CD8-positive, alpha-beta memory T cell (primary cell): ENCODE measurements at regions not wholly inside any gene's neighbourhood (a gene's known extent, or its start where the extent isn't known, plus 50 kb on each side); places are given as distances from the start of the nearest gene placed in this dataset.
"Not testable (repeated sequence)": the region's sequence is repeated elsewhere in the genome, so short reads cannot be mapped to it uniquely, and the experiment has no call there.

Experiments
- CTCF ChIA-PET: fragments of 350-600 bp; sonication (Branson Sonifier 250); formaldehyde crosslinking; loops from one replicate; lab custom pipeline; 2021; ENCODE audit warnings: antibody characterized with exemption; lab: Charles Lee
- POLR2A ChIA-PET: fragments of 350-600 bp; sonication (Branson Sonifier 250); formaldehyde crosslinking; loops from one replicate; lab custom pipeline; 2021; ENCODE audit warnings: antibody characterized with exemption; lab: Charles Lee
- DNase-seq, 5 donors: peaks; one replicate each; pipeline versions ENCODE4 v3.0.0 to v3.0.0-alpha.2; 2020 to 2022; ENCODE audit warnings: mixed read lengths in 1 of 5
- H3K27ac ChIP-seq: one replicate; pipeline ENCODE4 v1.7.0; 2013; ENCODE audit warnings: low read depth, mild to moderate bottlenecking, low read length, moderate library complexity
- H3K27me3 ChIP-seq: 2 replicates; pipeline ENCODE4 v1.7.0; 2013; ENCODE audit warnings: low read length, mild to moderate bottlenecking; ENCODE audit not compliant: insufficient read depth, poor library complexity, severe bottlenecking
- H3K36me3 ChIP-seq: 2 replicates; pipeline ENCODE4 v1.7.0; 2013; ENCODE audit warnings: mild to moderate bottlenecking, low read length, moderate library complexity; ENCODE audit not compliant: insufficient read depth
- H3K4me1 ChIP-seq: 2 replicates; pipeline ENCODE4 v1.7.0; 2013; ENCODE audit warnings: mild to moderate bottlenecking, low read length, moderate library complexity; ENCODE audit not compliant: insufficient read depth
- H3K4me3 ChIP-seq: 2 replicates; pipeline ENCODE4 v1.7.0; 2013; ENCODE audit warnings: mild to moderate bottlenecking, low read length
- H3K9me3 ChIP-seq: 2 replicates; pipeline ENCODE4 v1.7.0; 2013; ENCODE audit warnings: mild to moderate bottlenecking, low read length
- H3K27ac Mint-ChIP-seq, 8 donors: one replicate each; pipeline ENCODE4 v1.8.0; 2020 to 2021; ENCODE audit warnings: mixed read lengths in 8 of 8, mild to moderate bottlenecking in 6 of 8, inconsistent platforms in 3 of 8, moderate library complexity in 3 of 8
- H3K27me3 Mint-ChIP-seq, 2 donors: one replicate each; pipeline ENCODE4 v1.8.0; 2020 to 2021; ENCODE audit warnings: mixed read lengths in 2 of 2, mild to moderate bottlenecking in 1 of 2, moderate library complexity in 1 of 2
- H3K36me3 Mint-ChIP-seq, 3 donors: one replicate each; pipeline ENCODE4 v1.8.0; 2020 to 2021; ENCODE audit warnings: mixed read lengths in 3 of 3, inconsistent platforms in 1 of 3, mild to moderate bottlenecking in 1 of 3
- H3K4me1 Mint-ChIP-seq, 3 donors: one replicate each; pipeline ENCODE4 v1.8.0; 2020 to 2021; ENCODE audit warnings: mixed read lengths in 3 of 3, inconsistent platforms in 1 of 3, mild to moderate bottlenecking in 1 of 3
- H3K4me3 Mint-ChIP-seq, 7 donors: one replicate each; pipeline ENCODE4 v1.8.0; 2020 to 2021; ENCODE audit warnings: mixed read lengths in 7 of 7, mild to moderate bottlenecking in 6 of 7, moderate library complexity in 4 of 7, inconsistent platforms in 2 of 7
- H3K9me3 Mint-ChIP-seq, 5 donors: one replicate each; pipeline ENCODE4 v1.8.0; 2020 to 2022; ENCODE audit warnings: mixed read lengths in 5 of 5, mild to moderate bottlenecking in 3 of 5, moderate library complexity in 2 of 5, inconsistent platforms in 1 of 5

GRCh38 chr1:201729973-201730608 lies 98.9 kb upstream of the IPO9 start:
- H3K4me3 ChIP-seq = no peak overlapping the region
- ChIA-PET CTCF (no interaction called here), POLR2A (no interaction called here)
- H3K4me1 Mint-ChIP-seq = no peaks in the 10 kb centered on the region
- H3K4me3 Mint-ChIP-seq = no peak overlapping the region
- H3K27ac ChIP-seq = no peak overlapping the region
- H3K9me3 Mint-ChIP-seq = no peaks in the 10 kb centered on the region
- no peaks in the 10 kb centered on the region for H3K36me3 Mint-ChIP-seq
- no peaks in the 10 kb centered on the region for H3K27me3 ChIP-seq
- H3K36me3 ChIP-seq = no peaks in the 10 kb centered on the region
- DNase-seq = no peak
- no peak overlapping the region for H3K27ac Mint-ChIP-seq
- H3K27me3 Mint-ChIP-seq = peaks cover 10 to 29% of the 10 kb centered on the region in 2 donors
- no peaks in the 10 kb centered on the region for H3K4me1 ChIP-seq
- no peaks in the 10 kb centered on the region for H3K9me3 ChIP-seq

GRCh38 chr1:201730611-201731010 lies 98.3 kb upstream of the IPO9 start:
- Histone ChIP-seq H3K27ac (no peak overlapping the region), H3K4me3 (no peak overlapping the region), H3K9me3 (no peaks in the 10 kb centered on the region), H3K27me3 (no peaks in the 10 kb centered on the region), H3K36me3 (no peaks in the 10 kb centered on the region), H3K4me1 (no peaks in the 10 kb centered on the region)
- H3K36me3 Mint-ChIP-seq = no peaks in the 10 kb centered on the region
- no peaks in the 10 kb centered on the region for H3K4me1 Mint-ChIP-seq
- no peak overlapping the region for H3K27ac Mint-ChIP-seq
- ChIA-PET CTCF (no interaction called here), POLR2A (no interaction called here)
- peaks cover 11 to 26% of the 10 kb centered on the region in 2 donors for H3K27me3 Mint-ChIP-seq
- H3K9me3 Mint-ChIP-seq = no peaks in the 10 kb centered on the region
- no peak overlapping the region for H3K4me3 Mint-ChIP-seq
- DNase-seq = no peak

- POLR2A ChIA-PET = no interaction called here
- Histone ChIP-seq H3K4me1 (no peaks in the 10 kb centered on the region), H3K9me3 (no peaks in the 10 kb centered on the region), H3K27me3 (no peaks in the 10 kb centered on the region), H3K4me3 (no peak overlapping the region), H3K36me3 (no peaks in the 10 kb centered on the region), H3K27ac (no peak overlapping the region)
- no peaks in the 10 kb centered on the region for H3K4me1 Mint-ChIP-seq
- H3K27ac Mint-ChIP-seq = peak overlapping the region in 1 of 8 donors; percentile 0
- no peak for DNase-seq
- no peak overlapping the region for H3K4me3 Mint-ChIP-seq
- H3K36me3 Mint-ChIP-seq = no peaks in the 10 kb centered on the region
- CTCF ChIA-PET = no interaction called here
- H3K27me3 Mint-ChIP-seq = peaks cover 11 to 26% of the 10 kb centered on the region in 2 donors
- H3K9me3 Mint-ChIP-seq = no peaks in the 10 kb centered on the region
Observed at GRCh38 chr1:201731142-201731541, 97.8 kb upstream of the IPO9 start.

GRCh38 chr1:201731592-201731991 lies 97.4 kb upstream of the IPO9 start:
- Mint-ChIP-seq H3K27ac (no peak overlapping the region), H3K4me1 (no peaks in the 10 kb centered on the region), H3K4me3 (no peak overlapping the region), H3K9me3 (no peaks in the 10 kb centered on the region), H3K36me3 (no peaks in the 10 kb centered on the region), H3K27me3 (peaks cover 11 to 25% of the 10 kb centered on the region in 2 donors)
- Histone ChIP-seq H3K4me3 (no peak overlapping the region), H3K9me3 (no peaks in the 10 kb centered on the region), H3K27ac (no peak overlapping the region), H3K36me3 (no peaks in the 10 kb centered on the region), H3K27me3 (no peaks in the 10 kb centered on the region), H3K4me1 (no peaks in the 10 kb centered on the region)
- ChIA-PET POLR2A (no interaction called here), CTCF (no interaction called here)
- no peak for DNase-seq

GRCh38 chr1:201732351-201732750 lies 96.6 kb upstream of the IPO9 start:
- H3K4me3 ChIP-seq = no peak overlapping the region
- H3K27ac ChIP-seq = no peak overlapping the region
- H3K36me3 Mint-ChIP-seq = no peaks in the 10 kb centered on the region
- H3K27ac Mint-ChIP-seq = peak overlapping the region in 1 of 8 donors; percentile 16
- no peaks in the 10 kb centered on the region for H3K27me3 ChIP-seq
- POLR2A ChIA-PET = interaction anchor here (0.6 kb wide), 1 partner anchor 289 kb away, joined by 3 read pairs; no protein-coding TSS in a partner anchor
- H3K4me1 ChIP-seq = no peaks in the 10 kb centered on the region
- no peaks in the 10 kb centered on the region for H3K9me3 ChIP-seq
- H3K36me3 ChIP-seq = no peaks in the 10 kb centered on the region
- no peaks in the 10 kb centered on the region for H3K4me1 Mint-ChIP-seq
- no peaks in the 10 kb centered on the region for H3K9me3 Mint-ChIP-seq
- no peak overlapping the region for H3K4me3 Mint-ChIP-seq
- DNase-seq = no peak
- peaks cover 13 to 25% of the 10 kb centered on the region in 2 donors for H3K27me3 Mint-ChIP-seq
- CTCF ChIA-PET = no interaction called here

- H3K4me3 ChIP-seq, H3K4me3 Mint-ChIP-seq, H3K9me3 ChIP-seq, H3K9me3 Mint-ChIP-seq, H3K27ac ChIP-seq, H3K27ac Mint-ChIP-seq, DNase-seq, POLR2A ChIA-PET, H3K36me3 Mint-ChIP-seq, H3K27me3 ChIP-seq, H3K4me1 ChIP-seq, H3K36me3 ChIP-seq: not testable (repeated sequence)
- peaks cover 20 to 35% of the 10 kb centered on the region in 2 donors for H3K27me3 Mint-ChIP-seq
- peaks cover 2 to 12% (median 3%) of the 10 kb centered on the region in 3 donors for H3K4me1 Mint-ChIP-seq
- CTCF ChIA-PET = interaction anchor here (1.0 kb wide), 1 partner anchor 9 kb away, joined by 3 read pairs; no protein-coding TSS in a partner anchor
Observed at GRCh38 chr1:201734221-201734620, 94.7 kb upstream of the IPO9 start.

GRCh38 chr1:201734786-201735185 lies 94.2 kb upstream of the IPO9 start:
- Mint-ChIP-seq H3K36me3 (peaks cover 0 to 2% (median 0%) of the 10 kb centered on the region in 3 donors), H3K27ac (no peak overlapping the region), H3K27me3 (peaks cover 23 to 35% of the 10 kb centered on the region in 2 donors), H3K4me3 (no peak overlapping the region), H3K9me3 (no peaks in the 10 kb centered on the region), H3K4me1 (peaks cover 7 to 17% (median 8%) of the 10 kb centered on the region in 3 donors)
- CTCF ChIA-PET = interaction anchor here (1.0 kb wide), 1 partner anchor 8 kb away, joined by 3 read pairs; no protein-coding TSS in a partner anchor
- Histone ChIP-seq H3K36me3 (no peaks in the 10 kb centered on the region), H3K4me1 (peaks cover 9% of the 10 kb centered on the region), H3K27me3 (peaks cover 9% of the 10 kb centered on the region), H3K9me3 (no peaks in the 10 kb centered on the region), H3K4me3 (no peak overlapping the region), H3K27ac (no peak overlapping the region)
- POLR2A ChIA-PET = no interaction called here
- no peak for DNase-seq

- Mint-ChIP-seq H3K36me3 (peaks cover 0 to 5% (median 0%) of the 10 kb centered on the region in 3 donors), H3K9me3 (no peaks in the 10 kb centered on the region), H3K27ac (no peak overlapping the region), H3K27me3 (peaks cover 26 to 43% of the 10 kb centered on the region in 2 donors), H3K4me1 (peaks cover 21 to 36% (median 21%) of the 10 kb centered on the region in 3 donors), H3K4me3 (no peak overlapping the region)
- H3K4me3 ChIP-seq = no peak overlapping the region
- peaks cover 9% of the 10 kb centered on the region for H3K4me1 ChIP-seq
- POLR2A ChIA-PET = interaction anchor here (0.6 kb wide), 1 partner anchor 235 kb away, joined by 3 read pairs; no protein-coding TSS in a partner anchor
- peaks cover 10% of the 10 kb centered on the region for H3K27me3 ChIP-seq
- no peak overlapping the region for H3K27ac ChIP-seq
- no peak for DNase-seq
- no peaks in the 10 kb centered on the region for H3K9me3 ChIP-seq
- H3K36me3 ChIP-seq = no peaks in the 10 kb centered on the region
- CTCF ChIA-PET = interaction anchor here (1.1 to 1.3 kb wide), 2 partner anchors 10 to 27 kb away, joined by 3 read pairs; no protein-coding TSS in a partner anchor
Observed at GRCh38 chr1:201736707-201737320, 92.1 kb upstream of the IPO9 start.
